ENCODE measurements at regions not wholly inside any gene's neighbourhood (a gene's known extent, or its start where the extent isn't known, plus 50 kb on each side); places are given as distances from the start of the nearest gene placed in this dataset.

- TF ChIP-seq CTCF (IDR thresholded peaks at IDR 0.05; ENCODE audit: insufficient read depth, low read length) = no peak
- TF ChIP-seq POLR2AphosphoS5 (IDR thresholded peaks at IDR 0.05; ENCODE audit: low read depth) = no peak
- TF ChIP-seq REST (IDR thresholded peaks at IDR 0.05; ENCODE audit: insufficient replicate concordance, low read depth) = no peak
Measured at GRCh38 chr7:156026076-156026600, 213.9 kb upstream of the SHH start.
